ENCODE measurements at regions not wholly inside any gene's neighbourhood (a gene's known extent, or its start where the extent isn't known, plus 50 kb on each side); places are given as distances from the start of the nearest gene placed in this dataset.

DNA sequence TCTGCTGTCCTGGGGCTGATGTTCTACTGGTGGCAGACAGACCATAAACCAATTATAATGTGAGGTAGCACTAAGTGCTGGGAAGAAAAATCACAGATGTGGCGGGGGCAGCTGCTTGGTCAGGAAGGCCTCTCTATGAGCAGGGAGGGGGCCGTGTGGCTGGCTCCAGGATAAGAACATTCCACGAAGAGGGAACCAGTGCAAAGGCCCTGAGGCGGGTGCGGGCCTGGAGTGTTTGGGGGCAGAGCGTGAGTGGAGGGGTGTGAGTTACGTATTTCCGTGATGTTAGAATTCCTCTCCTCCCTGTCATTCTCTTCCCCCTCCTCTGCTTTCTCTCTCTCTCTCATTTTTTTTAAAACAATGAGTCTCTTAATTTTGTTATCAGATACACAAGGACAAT is 67.2 kb downstream of the CEBPB start:
- FAIRE-seq: no peak
- no peak for DNase-seq (ENCODE audit: insufficient read length, low spot score)

DNA sequence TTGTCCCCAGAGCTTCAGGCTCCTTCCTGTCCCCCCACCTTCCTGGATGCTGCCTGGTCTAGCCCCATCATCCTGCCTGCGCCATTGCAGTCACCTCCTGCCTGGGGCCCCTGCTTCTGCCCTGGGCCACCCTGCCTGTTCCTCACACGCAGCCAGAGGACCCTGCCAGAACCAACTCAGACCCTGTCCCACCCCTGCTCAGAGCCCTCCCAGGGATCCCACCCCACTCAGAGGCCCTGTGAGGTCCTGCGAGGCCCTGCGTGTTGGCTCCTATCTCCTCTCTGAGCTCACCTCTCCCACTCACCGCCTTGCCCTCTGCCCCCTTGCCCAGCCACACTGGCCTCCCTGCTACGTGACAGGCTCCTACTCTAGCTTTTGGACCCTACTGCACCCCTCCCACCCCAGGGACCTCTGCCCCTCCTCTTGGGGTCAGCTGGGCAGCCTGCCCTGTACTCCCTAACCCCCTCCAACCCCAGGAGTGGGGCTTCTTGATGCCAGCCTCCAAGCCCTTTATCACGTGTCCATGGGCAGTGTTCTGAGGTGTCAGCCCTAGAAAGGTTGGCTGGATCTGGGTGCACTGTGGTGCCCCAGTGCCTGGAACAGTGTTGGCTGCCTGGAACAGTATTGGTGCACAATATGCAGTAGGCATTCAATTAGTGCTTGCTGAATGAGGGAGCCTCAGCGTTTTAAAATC is 68.3 kb downstream of the CEBPB start:
- DNase-seq (ENCODE audit: insufficient read length, low spot score): no peak
- no peak for FAIRE-seq

DNA sequence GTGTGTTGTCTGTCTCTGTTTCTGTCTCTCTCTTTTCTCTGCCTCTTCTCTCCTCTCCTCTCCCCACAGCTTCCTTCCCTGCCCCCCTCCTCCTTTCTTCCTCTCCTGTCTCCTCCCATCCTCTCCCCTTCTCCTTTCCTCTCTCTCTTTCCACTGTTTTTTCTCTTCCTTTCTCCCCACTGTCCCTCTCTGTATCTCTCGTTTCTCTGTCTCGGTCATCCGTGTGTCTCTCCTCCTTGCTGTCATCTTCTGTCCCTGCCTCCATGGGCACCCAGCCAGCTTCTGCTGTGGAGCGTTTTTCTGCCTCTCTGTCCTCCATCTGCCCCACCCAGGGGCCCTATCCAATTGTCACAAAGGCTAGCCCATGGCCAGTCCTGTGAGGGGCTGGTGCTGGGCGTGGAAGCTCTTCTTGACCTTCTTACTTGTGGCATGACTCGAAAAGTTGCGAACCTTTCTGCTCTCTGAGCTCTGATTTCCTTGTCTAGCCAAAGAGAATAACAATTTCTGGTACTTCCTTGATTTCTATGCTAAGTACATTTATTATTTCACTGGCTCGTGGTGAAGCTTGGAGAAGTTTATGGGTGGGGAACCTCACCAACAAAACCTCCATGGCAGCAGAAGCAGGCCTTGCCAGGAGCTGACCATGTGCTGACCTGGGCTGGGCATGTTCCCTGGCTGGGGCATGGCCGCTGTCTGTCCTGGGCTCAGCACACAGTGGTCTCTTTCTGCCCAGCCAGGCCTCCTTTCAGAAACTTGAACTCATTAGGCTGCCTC is 69.3 kb downstream of the CEBPB start:
- DNase-seq (ENCODE audit: insufficient read length, low spot score) (no peak), FAIRE-seq (peak; percentile 49)

DNA sequence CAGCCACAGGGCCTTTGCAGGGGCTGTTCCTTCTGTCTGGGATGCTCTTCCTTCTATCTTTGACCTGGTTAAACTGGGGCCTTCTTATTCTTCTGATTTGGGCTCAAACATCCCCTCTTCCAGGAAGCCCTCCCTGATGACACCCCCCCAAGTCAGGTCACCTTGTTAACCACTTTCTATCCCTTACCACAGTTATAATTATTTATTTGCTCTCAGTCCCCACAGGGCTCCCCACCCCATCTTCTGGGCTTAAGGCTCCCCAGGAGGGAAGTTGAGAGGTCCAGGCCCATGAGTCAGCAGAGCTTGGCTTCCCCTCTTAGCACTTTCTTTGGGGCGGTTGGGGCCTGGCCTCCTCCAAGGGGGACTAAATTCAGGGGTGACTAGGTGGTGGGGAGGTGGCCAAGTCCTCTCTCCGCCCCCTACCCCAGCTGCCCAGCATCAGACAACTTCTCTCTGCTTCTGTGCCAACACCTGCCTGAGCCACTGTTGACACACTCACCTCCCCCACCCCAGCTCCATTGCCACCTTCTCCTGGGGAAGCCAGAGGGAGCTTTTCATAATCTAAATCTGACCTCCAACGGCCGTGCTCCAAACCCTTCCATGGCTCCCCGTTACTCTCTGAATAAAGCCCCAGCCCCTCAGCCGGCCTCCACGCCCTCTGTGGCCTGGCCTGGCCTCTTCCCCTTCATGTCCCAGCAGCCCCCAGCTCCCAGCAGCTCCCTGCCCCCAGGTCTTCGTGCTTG is 70.0 kb downstream of the CEBPB start:
- DNase-seq (ENCODE audit: insufficient read length, low spot score): no peak
- FAIRE-seq: no peak

DNA sequence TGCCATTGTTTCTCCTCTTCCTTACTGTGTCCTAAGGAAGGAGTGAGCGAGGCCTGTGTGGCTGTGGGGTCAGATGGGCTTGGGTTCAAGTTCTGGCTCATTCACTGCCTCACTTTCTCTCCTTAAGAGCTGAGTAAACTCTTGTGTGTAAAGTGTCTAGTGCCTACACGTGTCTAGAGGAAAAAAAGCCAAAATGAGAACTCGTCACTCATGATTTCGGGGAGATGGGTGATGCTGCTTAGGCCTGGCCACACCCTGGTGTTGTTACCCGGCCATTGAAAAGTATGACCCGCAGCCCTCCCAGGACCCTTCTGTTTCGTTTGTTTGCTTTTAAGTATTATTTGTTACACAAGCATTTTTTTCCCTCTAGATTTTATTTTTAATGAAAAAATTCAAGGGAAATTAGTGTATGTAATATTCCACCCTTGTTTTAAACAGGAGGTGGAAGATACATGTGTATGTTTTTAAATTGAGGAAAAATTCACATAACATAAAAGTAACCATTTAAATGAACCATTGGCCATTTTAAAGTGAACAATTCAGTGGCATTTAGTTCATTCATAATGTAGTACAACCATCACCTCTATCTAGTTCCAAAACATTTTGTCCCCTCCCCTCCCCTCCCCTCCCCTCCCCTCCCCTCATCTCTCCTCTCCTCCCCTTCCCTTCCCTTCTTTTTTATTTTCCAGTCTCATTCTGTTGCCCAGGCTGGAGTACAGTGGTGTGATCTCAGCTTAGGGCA is 71.0 kb downstream of the CEBPB start:
- FAIRE-seq (peak; percentile 31), DNase-seq (ENCODE audit: insufficient read length, low spot score) (no peak)

GRCh38 chr20:50263831-50264230 is 73.2 kb downstream of the CEBPB start:
- FAIRE-seq (no peak), DNase-seq (ENCODE audit: insufficient read length, low spot score) (no peak)

DNA sequence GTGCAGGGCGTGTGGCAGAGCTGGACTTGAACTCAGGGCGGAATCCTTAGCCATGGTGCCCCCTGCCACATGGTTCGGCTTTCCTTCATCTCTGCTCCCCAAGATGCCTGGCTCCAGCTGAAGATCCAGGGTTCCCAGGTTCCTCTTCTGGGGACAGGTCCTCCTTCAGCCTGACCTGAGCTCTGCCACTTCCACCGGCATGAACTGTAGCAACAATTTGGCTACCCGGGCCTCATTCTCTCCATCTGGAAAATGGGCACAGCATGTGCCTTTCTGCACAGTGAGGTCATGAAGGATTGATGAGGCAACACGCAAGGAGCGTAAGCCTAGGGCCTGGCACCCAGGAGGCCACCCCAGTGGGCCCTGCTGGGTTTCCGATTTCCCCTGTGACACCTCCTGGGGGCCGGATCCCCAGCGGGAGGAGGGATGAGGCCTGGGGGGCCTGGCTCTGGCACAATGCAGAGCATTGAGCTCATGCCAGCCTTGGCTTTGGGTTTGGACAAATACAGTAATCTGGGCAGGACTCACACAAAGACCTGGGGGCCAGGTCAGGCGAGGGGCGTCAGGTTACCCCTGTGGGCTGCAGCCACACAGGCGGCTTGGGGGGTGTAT is 74.0 kb downstream of the CEBPB start:
- no peak for FAIRE-seq
- DNase-seq (ENCODE audit: insufficient read length, low spot score): no peak

- DNase-seq (ENCODE audit: insufficient read length, low spot score): no peak
- peak; percentile 26 for FAIRE-seq
Measured at GRCh38 chr20:50265245-50265946, 74.8 kb downstream of the CEBPB start.

DNA sequence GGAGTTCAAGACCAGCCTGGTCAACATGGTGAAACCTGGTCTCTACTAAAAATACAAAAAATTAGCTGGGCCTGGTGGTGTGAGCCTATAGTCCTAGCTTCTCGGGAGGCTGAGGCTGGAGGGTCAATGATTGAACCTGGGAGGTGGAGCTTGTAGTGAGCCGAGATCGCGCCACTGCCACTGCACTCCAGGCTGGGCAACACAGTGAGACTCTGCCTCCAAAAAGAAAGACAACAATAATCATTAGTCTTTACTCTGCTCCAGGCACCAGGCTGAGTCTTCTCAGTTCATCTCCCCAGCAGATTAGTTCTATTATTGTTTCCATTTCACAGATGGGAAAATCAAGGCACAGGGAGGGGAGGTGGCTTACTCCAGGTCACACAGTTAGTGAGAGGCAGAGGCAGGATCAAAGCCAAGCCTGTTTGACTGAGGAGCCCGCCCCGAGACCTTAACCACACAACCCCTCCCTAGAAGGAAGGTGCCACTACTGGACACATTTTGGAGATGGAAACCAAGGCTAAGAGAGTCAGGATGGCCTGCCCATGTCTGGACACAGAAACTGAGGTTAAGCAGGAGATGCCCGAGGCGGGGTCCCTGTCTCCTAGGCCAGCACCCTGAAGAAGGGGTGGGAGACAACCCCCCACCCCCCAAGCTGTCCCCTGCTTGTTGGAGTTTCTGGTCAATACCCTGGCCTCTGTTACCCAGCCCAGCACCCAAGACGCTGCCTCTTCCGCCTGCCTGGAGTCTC is 75.8 kb downstream of the CEBPB start:
- no peak for DNase-seq (ENCODE audit: insufficient read length, low spot score)
- FAIRE-seq: peak; percentile 28

GRCh38 chr20:50267041-50267865 is 76.6 kb downstream of the CEBPB start:
- DNase-seq (ENCODE audit: insufficient read length, low spot score): no peak
- FAIRE-seq: no peak

GRCh38 chr20:50267866-50268219 is 77.2 kb downstream of the CEBPB start:
- DNase-seq (ENCODE audit: insufficient read length, low spot score): no peak
- no peak for FAIRE-seq

DNA sequence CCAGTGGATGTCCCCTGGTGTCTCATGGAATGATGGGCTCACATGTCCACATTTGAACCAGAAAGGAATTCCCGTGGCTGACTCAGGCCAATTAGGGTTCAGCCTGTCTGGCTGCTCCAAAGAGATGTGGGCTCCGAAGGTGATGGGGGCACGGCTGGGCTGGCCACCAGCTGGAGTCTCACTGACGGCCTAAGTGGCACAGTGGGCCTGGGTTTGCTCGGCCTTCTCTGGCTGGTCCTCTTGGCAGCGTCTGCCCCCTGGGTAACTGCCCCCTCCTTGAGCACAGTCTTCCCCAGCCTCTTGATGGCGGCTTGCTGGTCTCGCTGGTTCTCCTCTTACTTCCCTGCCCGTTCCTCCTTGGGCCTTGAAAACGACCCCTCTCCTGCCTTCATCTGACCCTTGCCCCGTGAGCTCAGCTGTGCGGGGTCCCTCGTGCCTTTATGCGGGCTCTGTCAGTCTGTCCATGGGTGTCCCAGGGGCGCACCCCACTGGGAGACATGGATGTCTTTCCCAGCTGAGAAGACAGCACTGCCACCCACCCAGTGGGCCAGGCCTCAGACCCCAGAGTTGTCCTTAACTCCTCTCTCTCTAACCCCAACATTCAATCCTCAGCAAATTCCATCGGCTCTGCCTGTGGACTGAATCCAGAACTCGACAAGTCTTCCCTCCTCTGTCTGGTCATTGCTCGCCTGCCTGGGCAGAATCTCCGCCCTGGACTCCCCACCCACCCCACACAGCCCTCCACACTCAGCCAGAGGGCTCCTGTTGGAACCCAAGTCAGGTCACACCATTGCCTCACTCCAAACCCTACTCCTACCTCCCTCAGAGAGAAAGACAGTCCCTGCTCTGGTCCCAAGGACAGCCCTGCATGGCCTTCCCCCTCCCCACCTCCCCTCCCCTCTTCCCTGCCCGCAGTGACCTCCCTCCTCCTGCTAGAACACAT is 78.7 kb downstream of the CEBPB start:
- DNase-seq (ENCODE audit: insufficient read length, low spot score) (no peak), FAIRE-seq (peak; percentile 16)

- no peak for FAIRE-seq
- DNase-seq (ENCODE audit: insufficient read length, low spot score): no peak
Measured at GRCh38 chr20:50270034-50270395, 79.4 kb downstream of the CEBPB start.

- DNase-seq (ENCODE audit: insufficient read length, low spot score) (no peak), FAIRE-seq (no peak)
Measured at GRCh38 chr20:50270569-50270968, 79.9 kb downstream of the CEBPB start.

- DNase-seq (ENCODE audit: insufficient read length, low spot score) (no peak), FAIRE-seq (peak; percentile 90)
Measured at GRCh38 chr20:50271176-50271575, 80.5 kb downstream of the CEBPB start.

DNA sequence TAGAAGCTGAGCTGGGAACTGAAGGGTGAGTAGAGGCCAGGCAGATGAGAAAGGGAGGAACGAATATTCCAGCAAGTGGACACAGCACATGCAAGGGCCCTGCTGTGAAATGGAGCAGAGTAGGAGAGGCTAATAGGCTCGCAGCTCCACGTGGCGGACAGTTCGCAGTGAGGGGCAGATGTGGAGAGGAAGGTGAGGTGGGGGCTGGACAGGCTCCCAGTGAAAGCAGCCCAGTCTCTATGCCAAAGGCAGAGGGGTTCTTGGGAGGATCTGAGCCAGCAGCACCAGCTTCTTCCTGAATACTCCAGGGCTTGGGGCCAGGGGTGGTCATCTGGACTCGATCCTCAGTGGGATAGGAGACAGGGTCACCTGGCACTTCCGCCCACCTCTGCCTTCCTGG is 81.0 kb downstream of the CEBPB start:
- FAIRE-seq: no peak
- DNase-seq (ENCODE audit: insufficient read length, low spot score): no peak

GRCh38 chr20:50272030-50272723 is 81.5 kb downstream of the CEBPB start:
- no peak for DNase-seq (ENCODE audit: insufficient read length, low spot score)
- FAIRE-seq: no peak
